ACHN (cell line): ENCODE measurements at regions not wholly inside any gene's neighbourhood (a gene's known extent, or its start where the extent isn't known, plus 50 kb on each side); places are given as distances from the start of the nearest gene placed in this dataset.

ENCODE experiments used
- DNase-seq: peaks from one replicate; pipeline ENCODE4 v3.0.0-alpha.2; 2015
- in situ Hi-C: cut with HindIII; loops from 2 replicates; pipeline ENCODE4 v1.10.0; 2017; ENCODE audit warnings: low sequenced_read_pairs, low pct_ligation_motif_present, low pct_unique_long_range_greater_than_20kb

DNA sequence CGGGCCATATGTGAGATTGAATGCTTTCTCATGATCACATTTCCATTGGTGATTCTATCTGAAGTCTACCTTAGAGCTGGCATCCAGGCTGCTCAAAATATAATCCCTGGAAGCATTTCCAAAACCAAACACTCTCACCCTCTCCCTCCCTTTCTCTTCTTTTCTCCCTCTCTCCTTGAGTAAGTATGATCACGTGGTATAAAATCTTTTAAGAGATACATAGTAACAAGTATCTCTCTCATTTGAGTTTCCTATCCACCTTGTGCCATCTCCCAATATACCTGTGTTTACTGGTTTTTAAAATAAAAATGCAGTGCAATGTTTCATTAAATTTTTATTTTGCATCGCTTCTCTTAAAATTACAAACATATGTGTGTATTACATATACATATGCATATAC, 350.9 kb upstream of the KCNH8 start:
- in situ Hi-C loops, result no loop called here
- DNase-seq, result no peak

DNA sequence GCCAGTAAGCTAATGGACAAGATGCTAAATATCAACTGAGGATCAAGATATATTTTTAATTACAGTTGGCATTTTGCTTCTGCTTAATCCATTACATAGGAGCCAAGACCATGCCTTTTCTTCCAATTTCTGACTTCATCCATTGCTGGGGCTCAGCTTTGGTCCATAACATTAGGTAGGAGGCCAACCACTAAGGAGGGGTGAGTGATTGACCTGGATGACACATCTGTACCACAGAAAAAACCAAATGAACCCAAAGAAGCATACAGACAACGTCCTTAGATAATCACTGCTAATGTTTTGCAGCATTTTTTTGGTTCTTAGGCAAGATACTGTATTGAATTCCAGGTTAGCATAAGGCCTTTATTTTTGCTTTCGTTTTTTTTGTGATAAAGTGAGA, 353.2 kb upstream of the KCNH8 start:
- no peak for DNase-seq
- in situ Hi-C loops, result no loop called here

- in situ Hi-C loops, result no loop called here
- DNase-seq, result no peak
Observed at GRCh38 chr3:18791752-18792151, 356.6 kb upstream of the KCNH8 start.

- in situ Hi-C loops, result no loop called here
- no peak for DNase-seq
Observed at GRCh38 chr3:18791182-18791581, 357.1 kb upstream of the KCNH8 start.

- in situ Hi-C loops, result no loop called here
- DNase-seq, result no peak
Observed at GRCh38 chr3:18790384-18790783, 357.9 kb upstream of the KCNH8 start.

DNA sequence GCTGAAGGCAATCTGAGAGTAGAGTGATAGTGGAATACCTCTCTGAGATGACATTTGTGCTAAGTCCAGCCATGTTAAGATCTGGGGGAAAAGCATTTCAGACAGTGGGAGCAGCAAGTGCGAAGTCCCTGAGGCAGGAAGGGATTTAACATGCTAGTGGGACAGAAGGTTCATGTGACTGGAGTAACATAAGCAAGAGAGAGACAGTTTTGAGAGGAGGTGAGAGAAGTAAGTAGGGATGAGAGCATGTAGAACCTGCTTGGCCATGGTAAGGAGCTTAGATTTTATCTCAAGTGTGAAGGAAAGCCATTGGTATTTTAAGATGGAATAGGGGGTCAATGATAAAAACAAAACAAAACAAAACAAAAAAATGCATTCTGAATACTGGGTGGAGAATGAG, 358.6 kb upstream of the KCNH8 start:
- in situ Hi-C loops, result no loop called here
- no peak for DNase-seq

- in situ Hi-C loops, result no loop called here
- no peak for DNase-seq
Observed at GRCh38 chr3:18787441-18787840, 360.9 kb upstream of the KCNH8 start.

GRCh38 chr3:18786650-18787323, 361.5 kb upstream of the KCNH8 start:
- in situ Hi-C loops, result no loop called here
- DNase-seq, result no peak

DNA sequence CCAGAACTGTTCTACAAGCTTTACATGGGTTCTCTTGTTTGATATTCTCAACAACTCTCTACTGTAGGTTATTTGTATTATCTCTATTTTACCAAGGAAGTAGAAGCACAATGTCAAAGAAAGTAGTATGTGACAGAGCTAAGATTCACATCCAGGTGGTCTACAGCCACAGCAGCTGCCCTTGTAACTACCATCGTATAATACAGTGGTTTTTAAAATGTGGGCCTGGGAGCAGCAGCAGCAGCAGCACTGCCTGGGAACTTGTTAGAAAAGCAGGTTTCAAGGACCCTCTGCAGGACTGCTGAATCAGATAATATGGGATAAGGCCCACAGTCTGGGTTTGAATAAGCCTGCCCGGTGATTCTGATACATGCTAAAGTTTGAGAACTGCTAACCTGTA, 357.1 kb upstream of the SATB1 start:
- in situ Hi-C loops, result no loop called here
- DNase-seq, result no peak

- in situ Hi-C loops, result no loop called here
- DNase-seq, result no peak
Observed at GRCh38 chr3:18780959-18781358, 355.8 kb upstream of the SATB1 start.

DNA sequence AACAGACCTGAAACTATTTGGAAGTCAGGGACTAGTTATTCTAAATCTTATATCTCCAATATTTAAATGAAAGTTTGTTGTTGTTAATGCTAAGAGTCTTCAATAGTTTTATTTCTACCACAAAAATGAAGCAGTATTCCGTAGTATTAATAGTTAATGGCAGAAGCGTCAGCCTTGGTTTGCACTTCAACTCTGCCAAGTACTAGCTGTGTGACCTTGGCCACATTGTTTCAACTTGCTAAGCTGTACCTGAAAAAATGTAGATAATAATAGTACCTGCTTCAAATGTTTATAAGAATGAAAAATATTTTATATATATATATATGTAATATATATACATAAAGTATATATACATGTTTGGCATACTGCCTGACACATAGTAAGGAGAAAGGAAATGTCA, 354.6 kb upstream of the SATB1 start:
- DNase-seq, result no peak
- in situ Hi-C loops, result no loop called here

GRCh38 chr3:18778598-18778997, 353.5 kb upstream of the SATB1 start:
- in situ Hi-C loops, result no loop called here
- no peak for DNase-seq

DNA sequence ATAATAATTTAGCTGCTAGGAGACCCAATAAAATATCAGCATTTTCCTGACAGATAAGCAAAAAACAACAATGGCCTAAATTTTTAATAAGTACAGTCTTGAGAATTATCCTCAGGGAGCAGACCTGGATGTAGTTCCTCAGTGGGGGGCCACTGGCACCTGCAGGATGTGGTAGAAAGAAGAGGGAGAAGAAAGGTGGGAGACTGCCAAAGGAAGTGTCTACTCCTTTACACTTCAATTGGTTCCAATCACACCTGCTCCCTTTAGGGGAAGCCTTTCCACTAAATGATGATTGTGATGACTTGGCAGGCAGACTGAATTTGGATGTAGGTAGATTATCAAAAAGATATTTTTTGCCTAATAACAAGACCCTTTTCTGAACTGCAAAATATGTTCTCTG, 353.0 kb upstream of the SATB1 start:
- in situ Hi-C loops, result no loop called here

GRCh38 chr3:18775501-18775900, 350.4 kb upstream of the SATB1 start:
- in situ Hi-C loops, result no loop called here
- no peak for DNase-seq

More for the DNA sequence above, 353.0 kb upstream of the SATB1 start:
- no peak for DNase-seq

DNA sequence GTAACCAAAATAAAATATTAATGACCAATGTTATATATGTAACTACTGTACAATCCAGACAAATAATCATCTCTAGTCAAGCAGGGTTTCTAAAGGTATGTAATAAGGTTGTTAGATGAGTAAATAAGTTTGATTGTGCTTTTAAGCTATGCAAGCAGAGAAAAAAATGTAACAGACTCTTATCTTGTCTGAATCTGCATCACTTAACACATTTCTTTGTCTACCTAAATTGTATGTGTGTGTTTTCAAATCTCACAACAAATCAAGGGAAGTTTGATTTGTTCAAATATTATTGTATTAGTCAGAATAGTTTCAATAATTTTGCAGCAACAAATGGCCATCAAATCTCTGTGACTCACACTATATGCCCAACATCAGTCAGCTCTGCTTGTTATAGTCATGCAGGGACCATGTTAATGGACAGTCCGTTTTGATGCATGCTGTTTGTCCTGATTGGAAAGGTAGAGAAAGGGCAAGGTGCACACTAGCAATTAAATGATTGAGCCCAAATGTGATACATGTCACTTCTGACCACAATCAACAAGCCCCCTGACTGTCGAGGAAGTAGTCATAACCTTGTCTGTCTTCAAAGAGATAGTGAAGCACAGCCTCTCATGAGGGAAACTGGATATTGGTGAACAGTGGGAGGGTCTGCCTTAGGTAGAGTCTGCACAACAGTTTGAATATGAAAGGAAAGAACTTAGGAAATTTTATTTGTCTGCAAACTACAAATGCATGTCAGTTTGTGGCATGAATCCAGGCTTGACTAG, 349.4 kb upstream of the SATB1 start:
- DNase-seq, result no peak
- in situ Hi-C loops, result no loop called here

GRCh38 chr3:18772699-18773305, 347.7 kb upstream of the SATB1 start:
- in situ Hi-C loops, result no loop called here
- DNase-seq, result no peak

DNA sequence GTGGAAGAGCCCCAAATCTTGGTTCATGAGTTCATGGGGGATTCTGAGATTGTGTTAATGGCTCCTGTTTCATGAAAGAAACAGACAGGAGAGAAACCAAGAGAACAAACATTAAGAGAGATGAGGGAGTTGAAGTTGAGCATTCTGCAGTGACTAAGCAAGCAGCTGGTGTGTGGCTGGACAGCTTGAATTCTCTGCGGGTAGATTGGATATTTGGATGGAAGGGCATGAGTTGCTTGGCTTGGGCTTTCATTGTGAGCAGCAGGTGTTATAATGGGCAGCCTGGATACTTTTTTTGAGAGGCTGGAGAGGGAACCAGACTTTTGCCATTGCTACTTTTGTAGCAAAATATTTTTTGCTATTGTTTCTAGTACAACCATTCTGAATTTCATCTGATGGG, 346.8 kb upstream of the SATB1 start:
- DNase-seq, result no peak
- in situ Hi-C loops, result no loop called here

DNA sequence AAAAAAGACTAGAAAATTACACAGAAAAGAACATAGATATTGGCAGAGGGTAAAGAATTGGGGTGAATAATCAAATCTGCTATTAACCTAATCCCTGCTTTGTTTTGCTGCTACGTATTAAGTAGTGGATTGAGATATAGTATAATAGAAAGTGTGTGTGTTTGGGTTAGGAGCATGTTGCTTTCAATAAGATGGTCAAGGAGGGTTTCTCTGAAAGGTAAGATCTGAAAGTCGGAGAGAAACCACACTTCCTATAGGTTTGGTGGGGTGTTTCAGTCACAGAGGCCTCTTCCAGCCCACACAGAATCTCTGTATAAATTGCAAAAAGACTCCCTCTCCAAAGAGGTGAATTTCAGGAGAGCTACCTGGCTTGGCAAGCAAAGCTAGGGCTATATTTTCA, 345.7 kb upstream of the SATB1 start:
- in situ Hi-C loops, result no loop called here
- no peak for DNase-seq

DNA sequence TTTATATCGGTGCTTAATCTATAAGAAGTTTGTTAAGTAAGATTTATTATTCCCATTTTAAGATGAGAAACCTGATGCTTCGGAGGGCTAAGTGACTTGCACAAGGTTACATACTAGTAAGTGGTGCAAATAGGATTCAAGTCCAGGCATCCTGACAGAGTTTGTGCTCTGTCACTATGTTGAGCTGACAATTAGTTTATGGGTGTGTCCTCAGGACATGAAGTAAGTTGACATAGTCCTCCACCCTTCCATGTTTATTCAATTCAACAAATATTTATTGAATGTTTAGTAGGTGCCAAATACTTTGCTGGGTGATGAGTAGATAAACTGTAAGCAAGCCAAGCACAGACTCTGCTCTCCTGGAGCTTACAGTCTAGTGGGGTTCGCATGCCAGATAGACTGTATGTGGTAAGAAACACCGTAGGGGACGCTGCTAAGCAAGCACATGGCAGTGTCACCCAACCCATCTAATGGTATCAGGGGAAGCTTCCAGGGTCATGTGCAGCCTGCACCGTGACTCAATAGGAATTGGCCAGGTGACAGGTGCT, 342.7 kb upstream of the SATB1 start:
- in situ Hi-C loops, result no loop called here
- no peak for DNase-seq

- in situ Hi-C loops, result no loop called here
- DNase-seq, result no peak
Observed at GRCh38 chr3:18766974-18767373, 341.8 kb upstream of the SATB1 start.
